ENCODE measurements at regions not wholly inside any gene's neighbourhood (a gene's known extent, or its start where the extent isn't known, plus 50 kb on each side); places are given as distances from the start of the nearest gene placed in this dataset.
"Not testable (repeated sequence)": the region's sequence is repeated elsewhere in the genome, so short reads cannot be mapped to it uniquely, and the experiment has no call there.

- TF ChIP-seq, protein P1, sequence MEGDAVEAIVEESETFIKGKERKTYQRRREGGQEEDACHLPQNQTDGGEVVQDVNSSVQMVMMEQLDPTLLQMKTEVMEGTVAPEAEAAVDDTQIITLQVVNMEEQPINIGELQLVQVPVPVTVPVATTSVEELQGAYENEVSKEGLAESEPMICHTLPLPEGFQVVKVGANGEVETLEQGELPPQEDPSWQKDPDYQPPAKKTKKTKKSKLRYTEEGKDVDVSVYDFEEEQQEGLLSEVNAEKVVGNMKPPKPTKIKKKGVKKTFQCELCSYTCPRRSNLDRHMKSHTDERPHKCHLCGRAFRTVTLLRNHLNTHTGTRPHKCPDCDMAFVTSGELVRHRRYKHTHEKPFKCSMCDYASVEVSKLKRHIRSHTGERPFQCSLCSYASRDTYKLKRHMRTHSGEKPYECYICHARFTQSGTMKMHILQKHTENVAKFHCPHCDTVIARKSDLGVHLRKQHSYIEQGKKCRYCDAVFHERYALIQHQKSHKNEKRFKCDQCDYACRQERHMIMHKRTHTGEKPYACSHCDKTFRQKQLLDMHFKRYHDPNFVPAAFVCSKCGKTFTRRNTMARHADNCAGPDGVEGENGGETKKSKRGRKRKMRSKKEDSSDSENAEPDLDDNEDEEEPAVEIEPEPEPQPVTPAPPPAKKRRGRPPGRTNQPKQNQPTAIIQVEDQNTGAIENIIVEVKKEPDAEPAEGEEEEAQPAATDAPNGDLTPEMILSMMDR (conservative IDR thresholded peaks at IDR 0.05; ENCODE audit: low read length), result not testable (repeated sequence)
- TF ChIP-seq EZH2phosphoT487 (IDR thresholded peaks at IDR 0.05; ENCODE audit: borderline replicate concordance, low read depth, low read length), result not testable (repeated sequence)
These were observed 78.0 kb upstream of the ADGRL2 start for GRCh38 chr1:81722631-81723328.
